Germinal center (tissue), 1 donor: ENCODE measurements at regions not wholly inside any gene's neighbourhood (a gene's known extent, or its start where the extent isn't known, plus 50 kb on each side); places are given as distances from the start of the nearest gene placed in this dataset.

Experiments used
- DNase-seq: peaks from one replicate; pipeline ENCODE4 v3.0.0; 2012; ENCODE audit warnings: mixed read lengths, low spot score

- DNase-seq: no peak
Measured at GRCh38 chr17:79314617-79315357, 240.2 kb downstream of the ENGASE start.

- DNase-seq: no peak
Measured at GRCh38 chr17:79311373-79311772, 236.7 kb downstream of the ENGASE start.

- no peak for DNase-seq
Measured at GRCh38 chr17:79306424-79307318, 232.0 kb downstream of the ENGASE start.

GRCh38 chr17:79305768-79306423 lies 231.3 kb downstream of the ENGASE start:
- DNase-seq: no peak

- no peak for DNase-seq
Measured at GRCh38 chr17:79305376-79305767, 230.7 kb downstream of the ENGASE start.

- DNase-seq: no peak
Measured at GRCh38 chr17:79304884-79305283, 230.3 kb downstream of the ENGASE start.

GRCh38 chr17:79303641-79304205 lies 229.1 kb downstream of the ENGASE start:
- no peak for DNase-seq

- DNase-seq: no peak
Measured at GRCh38 chr17:79301469-79301868, 226.8 kb downstream of the ENGASE start.

- DNase-seq: no peak
Measured at GRCh38 chr17:79299349-79299748, 224.7 kb downstream of the ENGASE start.

GRCh38 chr17:79298799-79299198 lies 224.2 kb downstream of the ENGASE start:
- no peak for DNase-seq

GRCh38 chr17:79296243-79296642 lies 221.6 kb downstream of the ENGASE start:
- no peak for DNase-seq

GRCh38 chr17:79295307-79295706 lies 220.7 kb downstream of the ENGASE start:
- DNase-seq: no peak

GRCh38 chr17:79294459-79295071 lies 219.9 kb downstream of the ENGASE start:
- DNase-seq: peak; percentile 54

- DNase-seq: no peak
Measured at GRCh38 chr17:79292501-79292900, 217.9 kb downstream of the ENGASE start.

- DNase-seq: no peak
Measured at GRCh38 chr17:79291391-79291790, 216.8 kb downstream of the ENGASE start.

- DNase-seq: no peak
Measured at GRCh38 chr17:79290726-79291125, 216.1 kb downstream of the ENGASE start.

GRCh38 chr17:79288950-79289349 lies 214.3 kb downstream of the ENGASE start:
- no peak for DNase-seq

- no peak for DNase-seq
Measured at GRCh38 chr17:79286440-79286839, 211.8 kb downstream of the ENGASE start.

GRCh38 chr17:79285973-79286372 lies 211.3 kb downstream of the ENGASE start:
- no peak for DNase-seq

GRCh38 chr17:79282294-79282693 lies 207.7 kb downstream of the ENGASE start:
- DNase-seq: no peak

GRCh38 chr17:79281803-79282202 lies 207.2 kb downstream of the ENGASE start:
- no peak for DNase-seq
